ENCODE measurements at regions not wholly inside any gene's neighbourhood (a gene's known extent, or its start where the extent isn't known, plus 50 kb on each side); places are given as distances from the start of the nearest gene placed in this dataset.

- no peak overlapping the region for H3K27ac ChIP-seq (ENCODE audit: low read depth in 1 of 2, low read length in 2 of 2)
- WGBS = 40% methylated on average over 1 of the region's 1 CpG
- H3K9me3 ChIP-seq (ENCODE audit: control insufficient read depth in 4 of 4, low read length in 3 of 4) = peaks cover 0 to 3% (median 0%) of the 10 kb centered on the region in 4 donors
- H3K9ac ChIP-seq (ENCODE audit: low read depth in 1 of 2, low read length in 2 of 2) = no peak overlapping the region
- TF ChIP-seq JUND (IDR thresholded peaks at IDR 0.05) (no peak), NR2F2 (IDR thresholded peaks at IDR 0.05) (no peak)
- no peak overlapping the region for H3K4me3 ChIP-seq (ENCODE audit: low read depth in 1 of 3, low read length in 3 of 3)
- no peaks in the 10 kb centered on the region for H3K4me1 ChIP-seq (ENCODE audit: control insufficient read depth in 4 of 4, insufficient read depth in 4 of 4, low read length in 3 of 4)
- no peaks in the 10 kb centered on the region for H3K36me3 ChIP-seq (ENCODE audit: control insufficient read depth in 4 of 4, insufficient read depth in 3 of 4, low read depth in 1 of 4, low read length in 3 of 4)
- no peaks in the 10 kb centered on the region for H3K27me3 ChIP-seq (ENCODE audit: control insufficient read depth in 4 of 4, insufficient read depth in 4 of 4, low read length in 3 of 4)
- DNase-seq (ENCODE audit: low spot score) = no peak
Observed at GRCh38 chr2:34949316-34949715, 1350.2 kb upstream of the FAM98A start.

GRCh38 chr2:34936089-34936488 lies 1337.0 kb upstream of the FAM98A start:
- no peak for TF ChIP-seq TAF1 (conservative IDR thresholded peaks at IDR 0.05)
- no peak for TF ChIP-seq ZBTB33 (IDR thresholded peaks at IDR 0.05)
- TF ChIP-seq REST (IDR thresholded peaks at IDR 0.05) = no peak
- TF ChIP-seq NR2F2 (IDR thresholded peaks at IDR 0.05) = no peak
- no peak for TF ChIP-seq HNF4A (conservative IDR thresholded peaks at IDR 0.05)
- TF ChIP-seq HNF4G (IDR thresholded peaks at IDR 0.05) = no peak
- no peak for TF ChIP-seq ATF3 (IDR thresholded peaks at IDR 0.05)
- TF ChIP-seq FOXA1 (IDR thresholded peaks at IDR 0.05) = no peak
- TF ChIP-seq FOXA2 (IDR thresholded peaks at IDR 0.05) = no peak
- TF ChIP-seq, protein P1, sequence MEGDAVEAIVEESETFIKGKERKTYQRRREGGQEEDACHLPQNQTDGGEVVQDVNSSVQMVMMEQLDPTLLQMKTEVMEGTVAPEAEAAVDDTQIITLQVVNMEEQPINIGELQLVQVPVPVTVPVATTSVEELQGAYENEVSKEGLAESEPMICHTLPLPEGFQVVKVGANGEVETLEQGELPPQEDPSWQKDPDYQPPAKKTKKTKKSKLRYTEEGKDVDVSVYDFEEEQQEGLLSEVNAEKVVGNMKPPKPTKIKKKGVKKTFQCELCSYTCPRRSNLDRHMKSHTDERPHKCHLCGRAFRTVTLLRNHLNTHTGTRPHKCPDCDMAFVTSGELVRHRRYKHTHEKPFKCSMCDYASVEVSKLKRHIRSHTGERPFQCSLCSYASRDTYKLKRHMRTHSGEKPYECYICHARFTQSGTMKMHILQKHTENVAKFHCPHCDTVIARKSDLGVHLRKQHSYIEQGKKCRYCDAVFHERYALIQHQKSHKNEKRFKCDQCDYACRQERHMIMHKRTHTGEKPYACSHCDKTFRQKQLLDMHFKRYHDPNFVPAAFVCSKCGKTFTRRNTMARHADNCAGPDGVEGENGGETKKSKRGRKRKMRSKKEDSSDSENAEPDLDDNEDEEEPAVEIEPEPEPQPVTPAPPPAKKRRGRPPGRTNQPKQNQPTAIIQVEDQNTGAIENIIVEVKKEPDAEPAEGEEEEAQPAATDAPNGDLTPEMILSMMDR (IDR thresholded peaks at IDR 0.05; ENCODE audit: low read depth, low read length, missing input control) = no peak
- TF ChIP-seq RAD21 (IDR thresholded peaks at IDR 0.05) = no peak
- TF ChIP-seq JUND (IDR thresholded peaks at IDR 0.05) = no peak
- no peak for TF ChIP-seq MAX (IDR thresholded peaks at IDR 0.05)
- no peak for TF ChIP-seq GABPA (IDR thresholded peaks at IDR 0.05 in 1 of 2, conservative IDR thresholded peaks at IDR 0.05 in 1 of 2)
- no peak for TF ChIP-seq YY1 (IDR thresholded peaks at IDR 0.05)
- no peak for TF ChIP-seq SP1 (IDR thresholded peaks at IDR 0.05)
- TF ChIP-seq RXRA (IDR thresholded peaks at IDR 0.05) = no peak
- Histone ChIP-seq H3K27ac (ENCODE audit: low read depth in 1 of 2, low read length in 2 of 2) (no peak overlapping the region), H3K9me3 (ENCODE audit: control insufficient read depth in 4 of 4, low read length in 3 of 4) (no peaks in the 10 kb centered on the region), H3K9ac (ENCODE audit: low read depth in 1 of 2, low read length in 2 of 2) (no peak overlapping the region), H3K27me3 (ENCODE audit: control insufficient read depth in 4 of 4, insufficient read depth in 4 of 4, low read length in 3 of 4) (peaks cover 0 to 2% (median 0%) of the 10 kb centered on the region in 4 donors), H3K4me1 (ENCODE audit: control insufficient read depth in 4 of 4, insufficient read depth in 4 of 4, low read length in 3 of 4) (no peaks in the 10 kb centered on the region), H3K36me3 (ENCODE audit: control insufficient read depth in 4 of 4, insufficient read depth in 3 of 4, low read depth in 1 of 4, low read length in 3 of 4) (no peaks in the 10 kb centered on the region), H3K4me3 (ENCODE audit: low read depth in 1 of 3, low read length in 3 of 3) (no peak overlapping the region)
- DNase-seq (ENCODE audit: low spot score) = no peak
- 86% methylated on average over 7 of the region's 7 CpGs for WGBS
